Urinary bladder (tissue), 3 donors: ENCODE measurements at regions not wholly inside any gene's neighbourhood (a gene's known extent, or its start where the extent isn't known, plus 50 kb on each side); places are given as distances from the start of the nearest gene placed in this dataset.

ENCODE experiments used
- DNase-seq: peaks from one replicate; pipeline ENCODE4 v3.0.0-alpha.2; 2015; ENCODE audit errors: extremely low spot score
- H3K27ac ChIP-seq: one replicate; pipeline ENCODE4 v1.5.1; 2013; ENCODE audit warnings: low read depth, mild to moderate bottlenecking, moderate library complexity
- H3K36me3 ChIP-seq: one replicate; pipeline ENCODE4 v1.6.1; 2013; ENCODE audit warnings: mild to moderate bottlenecking, moderate library complexity; ENCODE audit not compliant: insufficient read depth
- H3K4me1 ChIP-seq: one replicate; pipeline ENCODE4 v1.6.1; 2013; ENCODE audit warnings: mild to moderate bottlenecking, moderate library complexity; ENCODE audit not compliant: insufficient read depth
- H3K4me3 ChIP-seq: one replicate; pipeline ENCODE4 v1.5.1; 2013; ENCODE audit warnings: low read depth, low read length
- WGBS: extraction: QIAGEN DNeasy Blood & Tissue Kit; methylation state at CpG from one replicate; pipeline ENCODE4 v1.1.7; 2013; 5-methylcytosine and 5-hydroxymethylcytosine counted together
- donor health status: healthy with polysubstance abuse.
- donor health status: healthy.

GRCh38 chr4:186481998-186482790 lies 73.2 kb downstream of the MTNR1A start:
- Histone ChIP-seq H3K36me3 (no peaks in the 10 kb centered on the region), H3K4me3 (no peak overlapping the region), H3K27ac (no peak overlapping the region), H3K4me1 (no peaks in the 10 kb centered on the region)
- WGBS: 82% methylated on average over 12 of the region's 12 CpGs
- DNase-seq: no peak

DNA sequence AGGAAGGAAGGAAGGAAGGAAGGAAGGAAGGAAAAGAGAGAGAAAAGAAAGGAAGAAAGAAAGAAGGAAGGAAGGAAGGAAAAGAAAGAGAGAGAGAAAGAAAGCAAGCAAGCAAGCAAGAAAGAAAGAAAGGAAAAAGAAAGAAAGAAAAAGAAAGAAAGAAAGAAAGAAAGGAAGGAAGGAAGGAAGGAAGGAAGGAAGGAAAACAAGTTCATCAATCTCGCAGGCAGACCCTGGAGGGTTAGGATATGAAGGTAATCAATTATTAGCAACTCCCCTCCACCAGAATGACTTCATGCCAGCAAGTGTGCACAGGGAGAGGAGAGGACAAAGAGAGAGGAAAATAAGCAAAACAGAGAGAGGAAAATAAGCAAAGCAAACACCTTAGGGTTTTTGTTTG lies 80.2 kb downstream of the MTNR1A start:
- H3K4me1 ChIP-seq: no peaks in the 10 kb centered on the region
- H3K36me3 ChIP-seq: no peaks in the 10 kb centered on the region
- no peak for DNase-seq
- H3K4me3 ChIP-seq: no peak overlapping the region
- 81% methylated on average over 1 of the region's 1 CpG for WGBS
- H3K27ac ChIP-seq: no peak overlapping the region

- no peak for DNase-seq
- Histone ChIP-seq H3K36me3 (no peaks in the 10 kb centered on the region), H3K27ac (no peak overlapping the region), H3K4me1 (no peaks in the 10 kb centered on the region), H3K4me3 (no peak overlapping the region)
- WGBS: 65% methylated on average over 6 of the region's 6 CpGs
Observed at GRCh38 chr4:186473933-186474332, 81.4 kb downstream of the MTNR1A start.

DNA sequence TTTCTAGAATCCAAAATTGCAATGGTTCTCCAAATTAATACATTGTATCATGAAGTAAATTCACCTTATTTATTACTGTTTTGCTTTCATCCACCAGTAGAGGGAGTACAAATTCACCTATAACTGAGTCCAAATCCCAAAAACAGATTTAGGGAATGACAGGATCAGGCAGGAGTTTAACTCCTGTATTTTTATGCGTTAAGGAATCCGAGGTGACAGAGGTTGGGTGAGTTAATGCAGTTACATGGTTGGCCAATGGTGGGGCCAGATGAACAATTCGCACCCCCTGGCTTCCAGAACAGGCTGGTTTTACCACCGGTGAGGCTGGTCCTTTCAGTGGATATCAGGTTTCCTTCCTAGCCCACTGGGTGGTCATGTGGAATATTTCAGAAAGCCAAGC lies 82.4 kb downstream of the MTNR1A start:
- no peak for DNase-seq
- H3K4me1 ChIP-seq: no peaks in the 10 kb centered on the region
- 15% methylated on average over 4 of the region's 4 CpGs for WGBS
- H3K4me3 ChIP-seq: no peak overlapping the region
- H3K36me3 ChIP-seq: no peaks in the 10 kb centered on the region
- H3K27ac ChIP-seq: no peak overlapping the region

- no peak overlapping the region for H3K27ac ChIP-seq
- no peaks in the 10 kb centered on the region for H3K36me3 ChIP-seq
- H3K4me3 ChIP-seq: no peak overlapping the region
- 56% methylated on average over 3 of the region's 3 CpGs for WGBS
- no peak for DNase-seq
- no peaks in the 10 kb centered on the region for H3K4me1 ChIP-seq
Observed at GRCh38 chr4:186471441-186471840, 83.9 kb downstream of the MTNR1A start.

GRCh38 chr4:186458050-186458449 lies 97.3 kb downstream of the MTNR1A start:
- no peak for DNase-seq
- no peak overlapping the region for H3K4me3 ChIP-seq
- no peak overlapping the region for H3K27ac ChIP-seq
- no peaks in the 10 kb centered on the region for H3K36me3 ChIP-seq
- H3K4me1 ChIP-seq: no peaks in the 10 kb centered on the region
- 79% methylated on average over 5 of the region's 5 CpGs for WGBS

GRCh38 chr4:186451982-186452381 lies 103.4 kb downstream of the MTNR1A start:
- 89% methylated on average over 2 of the region's 2 CpGs for WGBS
- no peak for DNase-seq
- Histone ChIP-seq H3K27ac (no peak overlapping the region), H3K4me3 (no peak overlapping the region), H3K36me3 (no peaks in the 10 kb centered on the region), H3K4me1 (no peaks in the 10 kb centered on the region)

GRCh38 chr4:186449954-186450353 lies 105.4 kb downstream of the MTNR1A start:
- Histone ChIP-seq H3K36me3 (no peaks in the 10 kb centered on the region), H3K4me3 (no peak overlapping the region), H3K27ac (no peak overlapping the region), H3K4me1 (no peaks in the 10 kb centered on the region)
- DNase-seq: no peak
- WGBS: 75% methylated on average over 8 of the region's 8 CpGs

DNA sequence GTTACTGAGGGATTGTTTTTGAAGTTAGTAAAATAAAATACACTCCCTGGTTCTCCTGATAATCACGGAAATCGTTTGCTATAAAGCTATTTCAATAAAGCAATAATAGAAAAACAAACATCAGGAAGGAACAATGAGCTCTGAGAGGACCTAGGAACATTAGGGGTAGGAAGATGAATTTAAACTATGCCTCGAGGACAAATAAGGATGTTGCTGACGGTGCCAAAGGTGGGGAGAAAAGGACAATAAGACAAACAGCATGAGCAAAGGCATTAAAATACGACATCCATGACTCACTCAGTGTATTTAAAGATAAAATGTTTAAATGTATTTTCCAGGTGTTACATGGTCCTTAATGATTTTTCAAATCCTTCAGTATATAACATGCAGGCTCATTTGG lies 110.3 kb downstream of the MTNR1A start:
- H3K4me1 ChIP-seq: no peaks in the 10 kb centered on the region
- no peaks in the 10 kb centered on the region for H3K36me3 ChIP-seq
- H3K4me3 ChIP-seq: no peak overlapping the region
- no peak for DNase-seq
- WGBS: 71% methylated on average over 5 of the region's 5 CpGs
- H3K27ac ChIP-seq: no peak overlapping the region

GRCh38 chr4:186441502-186441901 lies 113.9 kb downstream of the MTNR1A start:
- H3K27ac ChIP-seq: no peak overlapping the region
- H3K4me3 ChIP-seq: no peak overlapping the region
- no peak for DNase-seq
- H3K4me1 ChIP-seq: no peaks in the 10 kb centered on the region
- WGBS: 25% methylated on average over 2 of the region's 2 CpGs
- H3K36me3 ChIP-seq: no peaks in the 10 kb centered on the region

- no peaks in the 10 kb centered on the region for H3K4me1 ChIP-seq
- DNase-seq: no peak
- H3K27ac ChIP-seq: no peak overlapping the region
- no peaks in the 10 kb centered on the region for H3K36me3 ChIP-seq
- H3K4me3 ChIP-seq: no peak overlapping the region
- 93% methylated on average over 13 of the region's 13 CpGs for WGBS
Observed at GRCh38 chr4:186428481-186428880, 126.9 kb downstream of the MTNR1A start.

GRCh38 chr4:186424745-186425144 lies 130.6 kb downstream of the MTNR1A start:
- WGBS: 67% methylated on average over 4 of the region's 4 CpGs
- H3K36me3 ChIP-seq: no peaks in the 10 kb centered on the region
- H3K27ac ChIP-seq: no peak overlapping the region
- no peak overlapping the region for H3K4me3 ChIP-seq
- no peak for DNase-seq
- no peaks in the 10 kb centered on the region for H3K4me1 ChIP-seq

DNA sequence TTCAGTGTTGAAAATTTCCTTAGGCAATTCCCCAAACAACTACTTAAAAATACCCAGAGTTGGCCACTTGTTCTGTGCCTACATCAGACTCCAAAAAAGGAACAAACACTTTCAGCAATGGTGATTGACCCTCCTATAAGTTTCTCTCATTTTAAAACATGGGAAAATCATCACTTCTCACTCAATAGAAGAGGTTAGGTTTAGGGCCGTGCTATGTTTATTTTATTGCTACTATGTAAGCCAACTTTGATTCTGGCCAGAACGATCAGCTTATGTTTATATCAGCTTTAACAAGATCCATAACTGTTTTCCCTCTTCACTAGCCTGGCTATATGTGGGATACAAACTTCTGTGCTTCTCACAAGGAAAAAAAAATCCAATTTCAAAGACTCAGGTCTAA lies 133.1 kb downstream of the MTNR1A start:
- Histone ChIP-seq H3K27ac (no peak overlapping the region), H3K4me3 (no peak overlapping the region), H3K36me3 (no peaks in the 10 kb centered on the region), H3K4me1 (no peaks in the 10 kb centered on the region)
- no peak for DNase-seq
- WGBS: 38% methylated on average over 2 of the region's 2 CpGs

- Histone ChIP-seq H3K4me1 (no peaks in the 10 kb centered on the region), H3K27ac (no peak overlapping the region), H3K36me3 (no peaks in the 10 kb centered on the region), H3K4me3 (no peak overlapping the region)
- DNase-seq: no peak
- WGBS: 73% methylated on average over 5 of the region's 5 CpGs
Observed at GRCh38 chr4:186416451-186417060, 138.8 kb downstream of the MTNR1A start.
